CD14-positive monocyte (primary cell): ENCODE measurements at regions not wholly inside any gene's neighbourhood (a gene's known extent, or its start where the extent isn't known, plus 50 kb on each side); places are given as distances from the start of the nearest gene placed in this dataset.
"Not testable (repeated sequence)": the region's sequence is repeated elsewhere in the genome, so short reads cannot be mapped to it uniquely, and the experiment has no call there.

Experiments
- DNase-seq, 3 donors: peaks; one replicate each; pipeline ENCODE4 v3.0.0-alpha.2; 2011 to 2022
- H2AFZ ChIP-seq: 2 replicates; pipeline ENCODE4 v1.6.0; 2012; ENCODE audit warnings: mild to moderate bottlenecking, low read depth, low read length, inconsistent platforms; ENCODE audit not compliant: insufficient read depth, poor library complexity, severe bottlenecking
- H3K27ac ChIP-seq, 2 donors: 1 replicate in 1 of 2; 2 replicates in 1 of 2; pipeline ENCODE4 v1.5.1; 2012 to 2013; ENCODE audit warnings: low read length in 2 of 2, control low read depth in 1 of 2, inconsistent platforms in 1 of 2, low read depth in 1 of 2, mild to moderate bottlenecking in 1 of 2
- H3K27me3 ChIP-seq, 2 donors: one replicate each; pipeline versions ENCODE4 v1.6.0 to v1.6.1; 2011 to 2013; ENCODE audit warnings: low read length in 2 of 2; ENCODE audit not compliant: control insufficient read depth in 2 of 2, insufficient read depth in 2 of 2
- H3K36me3 ChIP-seq, 2 donors: replicated peaks in 1 of 2; 1 replicate in 1 of 2; 2 replicates in 1 of 2; pipeline versions ENCODE4 v1.5.1 to v1.6.1; 2012 to 2013; ENCODE audit warnings: low read length in 2 of 2, control low read depth in 1 of 2, inconsistent platforms in 1 of 2, mild to moderate bottlenecking in 1 of 2; ENCODE audit not compliant: insufficient read depth in 2 of 2, control insufficient read depth in 1 of 2
- H3K4me1 ChIP-seq, 2 donors: 1 replicate in 1 of 2; 2 replicates in 1 of 2; pipeline versions ENCODE4 v1.5.1 to v1.6.1; 2012 to 2013; ENCODE audit warnings: low read length in 2 of 2, control low read depth in 1 of 2, inconsistent platforms in 1 of 2, mild to moderate bottlenecking in 1 of 2, moderate library complexity in 1 of 2; ENCODE audit not compliant: insufficient read depth in 2 of 2, control insufficient read depth in 1 of 2
- H3K4me2 ChIP-seq: replicated peaks from 2 replicates; pipeline ENCODE3; 2012; ENCODE audit warnings: low read length, moderate library complexity, mild to moderate bottlenecking; ENCODE audit not compliant: poor library complexity, severe bottlenecking; ENCODE audit errors: extremely low read depth
- H3K4me3 ChIP-seq, 3 experiments: fragments of 200-600 bp in 1 of 3; sonication (generic) in 1 of 3; replicated peaks in 1 of 3; 1 replicate in 2 of 3; 2 replicates in 1 of 3; pipeline ENCODE4 v1.5.1; 2011 to 2013; ENCODE audit warnings: low read length in 3 of 3, mild to moderate bottlenecking in 3 of 3, control low read depth in 2 of 3, low read depth in 2 of 3, inconsistent platforms in 1 of 3, moderate library complexity in 1 of 3
- H3K79me2 ChIP-seq: 2 replicates; pipeline ENCODE4 v1.6.0; 2012; ENCODE audit warnings: mild to moderate bottlenecking, control low read depth, inconsistent platforms, low read length, moderate library complexity; ENCODE audit not compliant: insufficient read depth
- H3K9ac ChIP-seq: 2 replicates; pipeline ENCODE4 v1.6.0; 2017; ENCODE audit warnings: low read length, mild to moderate bottlenecking; ENCODE audit not compliant: insufficient read depth, poor library complexity, severe bottlenecking
- H3K9me3 ChIP-seq, 2 donors: replicated peaks in 1 of 2; 1 replicate in 1 of 2; 2 replicates in 1 of 2; pipeline versions ENCODE4 v1.5.1 to v1.6.1; 2012 to 2013; ENCODE audit warnings: low read length in 2 of 2, control low read depth in 1 of 2; ENCODE audit not compliant: control insufficient read depth in 1 of 2, insufficient read depth in 1 of 2
- H4K20me1 ChIP-seq: 2 replicates; pipeline ENCODE4 v1.6.0; 2012; ENCODE audit warnings: mild to moderate bottlenecking, low read length, control low read depth, moderate library complexity; ENCODE audit not compliant: insufficient read depth
- H3K27ac Mint-ChIP-seq, 7 donors: one replicate each; pipeline ENCODE4 v1.8.0; 2020; ENCODE audit warnings: mild to moderate bottlenecking in 7 of 7, mixed read lengths in 7 of 7, moderate library complexity in 6 of 7, inconsistent platforms in 2 of 7
- H3K27me3 Mint-ChIP-seq, 3 donors: one replicate each; pipeline ENCODE4 v1.8.0; 2021 to 2022; ENCODE audit warnings: low read depth in 3 of 3, mild to moderate bottlenecking in 3 of 3, mixed read lengths in 3 of 3, moderate library complexity in 3 of 3, inconsistent platforms in 1 of 3
- H3K36me3 Mint-ChIP-seq, 2 donors: one replicate each; pipeline ENCODE4 v1.8.0; 2020; ENCODE audit warnings: mixed read lengths in 2 of 2, inconsistent platforms in 1 of 2, mild to moderate bottlenecking in 1 of 2
- H3K4me1 Mint-ChIP-seq: one replicate; pipeline ENCODE4 v1.8.0; 2020; ENCODE audit warnings: mild to moderate bottlenecking, mixed read lengths
- H3K4me3 Mint-ChIP-seq, 2 donors: one replicate each; pipeline ENCODE4 v1.8.0; 2020; ENCODE audit warnings: mild to moderate bottlenecking in 2 of 2, mixed read lengths in 2 of 2, moderate library complexity in 1 of 2
- H3K9me3 Mint-ChIP-seq, 7 donors: one replicate each; pipeline ENCODE4 v1.8.0; 2020 to 2022; ENCODE audit warnings: mixed read lengths in 7 of 7, mild to moderate bottlenecking in 6 of 7, moderate library complexity in 6 of 7, inconsistent platforms in 2 of 7
- WGBS: methylation state at CpG from one replicate; pipeline ENCODE4 v1.1.5; 2013; ENCODE audit warnings: missing lambda C conversion rate; ENCODE audit not compliant: insufficient coverage; 5-methylcytosine and 5-hydroxymethylcytosine counted together
- intact Hi-C, 2 donors: fragments of 100-400 bp; cut with micrococcal nuclease; formaldehyde crosslinking; loops; one replicate each; pipeline versions ENCODE4 v1.15.0 to v1.15.1; 2023
- TF ChIP-seq, protein P1 (sequence below): fragments of 200-600 bp; IDR thresholded peaks from one replicate; pipeline ENCODE4 v1.8.0; 2022; ENCODE audit warnings: antibody characterized with exemption, mild to moderate bottlenecking

DNA sequence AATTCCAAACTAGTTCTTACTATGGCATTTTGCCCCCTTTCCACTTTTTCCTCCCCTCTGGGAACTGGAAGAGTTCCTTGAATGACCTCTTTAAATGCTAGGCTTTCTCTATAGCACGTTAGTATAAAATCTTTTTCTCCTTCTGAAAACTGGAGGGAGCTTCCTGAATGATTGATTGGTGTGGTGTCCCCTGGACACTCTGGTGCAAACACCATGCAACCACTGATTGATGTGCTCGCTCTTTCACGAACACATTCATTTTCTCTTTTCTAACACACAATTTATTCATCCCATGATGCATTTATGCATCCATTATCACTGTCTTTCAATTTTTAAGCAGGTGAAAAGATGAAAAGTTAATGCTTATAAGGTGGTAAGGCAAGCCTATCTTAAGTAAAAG, 159.1 kb upstream of the NANOGP8 start:
- DNase-seq, result no peak
- Histone ChIP-seq H2AFZ (no peak overlapping the region), H3K9ac (no peak overlapping the region), H3K4me1 (no peaks in the 10 kb centered on the region), H3K27ac (no peak overlapping the region), H3K27me3 (no peaks in the 10 kb centered on the region), H3K79me2 (no peaks in the 10 kb centered on the region), H3K4me3 (no peak overlapping the region), H3K9me3 (no peaks in the 10 kb centered on the region), H3K36me3 (no peaks in the 10 kb centered on the region), H4K20me1 (no peaks in the 10 kb centered on the region), H3K4me2 (no peak overlapping the region)
- no peak overlapping the region for H3K27ac Mint-ChIP-seq
- H3K36me3 Mint-ChIP-seq, result no peaks in the 10 kb centered on the region
- H3K4me3 Mint-ChIP-seq, result no peak overlapping the region
- intact Hi-C loops, result no loop called here
- WGBS, result no CpG with 5 or more reads among the region's 3 CpGs
- peaks cover 3 to 23% (median 13%) of the 10 kb centered on the region in 7 donors for H3K9me3 Mint-ChIP-seq
- no peaks in the 10 kb centered on the region for H3K27me3 Mint-ChIP-seq
- TF ChIP-seq, protein P1, sequence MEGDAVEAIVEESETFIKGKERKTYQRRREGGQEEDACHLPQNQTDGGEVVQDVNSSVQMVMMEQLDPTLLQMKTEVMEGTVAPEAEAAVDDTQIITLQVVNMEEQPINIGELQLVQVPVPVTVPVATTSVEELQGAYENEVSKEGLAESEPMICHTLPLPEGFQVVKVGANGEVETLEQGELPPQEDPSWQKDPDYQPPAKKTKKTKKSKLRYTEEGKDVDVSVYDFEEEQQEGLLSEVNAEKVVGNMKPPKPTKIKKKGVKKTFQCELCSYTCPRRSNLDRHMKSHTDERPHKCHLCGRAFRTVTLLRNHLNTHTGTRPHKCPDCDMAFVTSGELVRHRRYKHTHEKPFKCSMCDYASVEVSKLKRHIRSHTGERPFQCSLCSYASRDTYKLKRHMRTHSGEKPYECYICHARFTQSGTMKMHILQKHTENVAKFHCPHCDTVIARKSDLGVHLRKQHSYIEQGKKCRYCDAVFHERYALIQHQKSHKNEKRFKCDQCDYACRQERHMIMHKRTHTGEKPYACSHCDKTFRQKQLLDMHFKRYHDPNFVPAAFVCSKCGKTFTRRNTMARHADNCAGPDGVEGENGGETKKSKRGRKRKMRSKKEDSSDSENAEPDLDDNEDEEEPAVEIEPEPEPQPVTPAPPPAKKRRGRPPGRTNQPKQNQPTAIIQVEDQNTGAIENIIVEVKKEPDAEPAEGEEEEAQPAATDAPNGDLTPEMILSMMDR, result no peak
- H3K4me1 Mint-ChIP-seq, result no peaks in the 10 kb centered on the region

DNA sequence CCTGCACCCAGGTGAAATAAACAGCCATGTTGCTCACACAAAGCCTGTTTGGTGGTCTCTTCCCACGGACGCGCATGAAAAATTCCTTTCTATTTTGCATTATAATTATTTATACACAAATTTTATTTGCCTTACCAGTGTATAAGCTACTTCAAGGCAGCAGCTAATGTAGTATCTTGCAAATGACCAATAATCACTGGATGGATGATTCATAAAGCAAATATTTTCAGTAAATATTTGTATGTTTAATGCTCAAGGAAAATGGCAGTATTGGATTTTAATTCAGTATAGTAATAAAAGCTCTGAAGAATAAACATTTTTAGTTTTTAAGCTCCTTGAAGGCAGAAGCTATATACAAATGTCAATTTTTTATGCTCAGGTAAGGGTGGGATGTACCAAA, 158.7 kb upstream of the NANOGP8 start:
- H3K27me3 ChIP-seq, result no peaks in the 10 kb centered on the region
- TF ChIP-seq, protein P1, result no peak
- Mint-ChIP-seq H3K27me3 (no peaks in the 10 kb centered on the region), H3K27ac (no peak overlapping the region), H3K4me3 (no peak overlapping the region), H3K4me1 (no peaks in the 10 kb centered on the region), H3K36me3 (no peaks in the 10 kb centered on the region), H3K9me3 (peaks cover 3 to 26% (median 16%) of the 10 kb centered on the region in 7 donors)
- no peak overlapping the region for H2AFZ ChIP-seq
- no peaks in the 10 kb centered on the region for H3K36me3 ChIP-seq
- no peak overlapping the region for H3K4me3 ChIP-seq
- no peak for DNase-seq
- H3K4me2 ChIP-seq, result no peak overlapping the region
- no peaks in the 10 kb centered on the region for H3K9me3 ChIP-seq
- H4K20me1 ChIP-seq, result no peaks in the 10 kb centered on the region
- no peaks in the 10 kb centered on the region for H3K79me2 ChIP-seq
- no CpG with 5 or more reads among the region's 3 CpGs for WGBS
- H3K4me1 ChIP-seq, result no peaks in the 10 kb centered on the region
- H3K9ac ChIP-seq, result no peak overlapping the region
- intact Hi-C loops, result no loop called here
- no peak overlapping the region for H3K27ac ChIP-seq

DNA sequence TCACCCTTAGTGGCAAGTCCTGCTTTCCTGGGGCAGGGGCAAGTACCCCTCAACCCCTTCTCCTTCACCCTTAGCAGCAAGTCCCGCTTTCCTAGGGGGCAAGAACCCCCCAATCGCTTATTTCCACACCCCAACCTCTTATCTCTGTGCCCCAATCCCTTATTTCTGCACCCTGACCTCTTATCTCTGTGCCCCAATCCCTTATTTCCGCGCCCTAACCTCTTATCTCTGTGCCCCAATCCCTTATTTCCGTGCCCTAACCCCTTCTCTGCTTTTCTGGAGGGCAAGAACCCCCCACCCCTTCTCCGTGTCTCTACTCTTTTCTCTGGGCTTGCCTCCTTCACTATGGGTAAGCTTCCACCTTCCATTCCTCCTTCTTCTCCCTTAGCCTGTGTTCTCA, 154.6 kb upstream of the NANOGP8 start:
- H3K27ac ChIP-seq, H3K27ac Mint-ChIP-seq, H3K4me1 Mint-ChIP-seq, DNase-seq, H3K36me3 Mint-ChIP-seq, H3K79me2 ChIP-seq, H3K4me3 Mint-ChIP-seq, H3K27me3 Mint-ChIP-seq, H4K20me1 ChIP-seq, intact Hi-C loops, H3K36me3 ChIP-seq, H3K4me3 ChIP-seq, H3K9ac ChIP-seq, H3K9me3 ChIP-seq, H2AFZ ChIP-seq, H3K27me3 ChIP-seq, H3K4me2 ChIP-seq, H3K4me1 ChIP-seq: not testable (repeated sequence)
- peaks cover 7 to 36% (median 24%) of the 10 kb centered on the region in 7 donors for H3K9me3 Mint-ChIP-seq
- no CpG with 5 or more reads among the region's 6 CpGs for WGBS

DNA sequence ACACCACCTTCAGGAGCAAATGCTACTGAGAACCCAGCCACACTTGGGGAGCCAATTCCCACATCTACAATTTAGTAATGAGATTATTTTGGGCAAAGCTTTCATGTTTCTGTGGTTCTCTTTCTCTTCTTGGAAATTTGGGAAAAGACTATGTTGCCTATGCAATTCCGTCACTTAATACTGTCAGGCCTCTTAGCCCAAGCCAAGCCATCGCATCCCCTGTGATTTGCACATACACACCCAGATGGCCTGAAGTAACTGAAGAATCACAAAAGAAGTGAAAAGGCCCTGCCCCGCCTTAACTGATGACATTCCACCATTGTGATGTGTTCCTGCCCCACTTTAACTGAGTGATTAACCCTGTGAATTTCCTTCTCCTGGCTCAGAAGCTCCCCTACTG, 153.4 kb upstream of the NANOGP8 start:
- H3K4me2 ChIP-seq, H3K27ac ChIP-seq, H3K4me3 Mint-ChIP-seq, H3K4me1 ChIP-seq, H4K20me1 ChIP-seq, H3K27me3 ChIP-seq, intact Hi-C loops, H3K9ac ChIP-seq, H3K4me1 Mint-ChIP-seq, H3K27me3 Mint-ChIP-seq, H3K79me2 ChIP-seq, H3K27ac Mint-ChIP-seq, H3K9me3 ChIP-seq, H3K36me3 Mint-ChIP-seq, H2AFZ ChIP-seq, H3K36me3 ChIP-seq, DNase-seq, H3K4me3 ChIP-seq: not testable (repeated sequence)
- H3K9me3 Mint-ChIP-seq, result peaks cover 9 to 35% (median 24%) of the 10 kb centered on the region in 7 donors
- WGBS, result no CpG with 5 or more reads among the region's 3 CpGs
